Tibial nerve (tissue), 4 donors: ENCODE measurements at regions not wholly inside any gene's neighbourhood (a gene's known extent, or its start where the extent isn't known, plus 50 kb on each side); places are given as distances from the start of the nearest gene placed in this dataset.
A peak's percentile ranks its signal among the peaks of the same experiment; 100 is the strongest.

ENCODE experiments used
- DNase-seq, 2 donors: peaks; one replicate each; pipeline ENCODE4 v3.0.0-alpha.2; 2019; ENCODE audit warnings: low spot score in 2 of 2
- H3K27ac ChIP-seq, 4 donors: fragments of 200-600 bp; sonication (generic) in 3 of 4; one replicate each; pipeline ENCODE4 v1.5.1; 2017 to 2019; ENCODE audit warnings: mild to moderate bottlenecking in 1 of 4
- H3K27me3 ChIP-seq, 2 donors: fragments of 200-600 bp; sonication (generic) in 1 of 2; one replicate each; pipeline versions ENCODE4 v1.5.1 to v1.6.0; 2017 to 2019
- H3K36me3 ChIP-seq, 3 donors: fragments of 200-600 bp; sonication (generic); one replicate each; pipeline ENCODE4 v1.5.1; 2018 to 2019
- H3K4me1 ChIP-seq, 4 donors: fragments of 200-600 bp; sonication (generic) in 3 of 4; one replicate each; pipeline ENCODE4 v1.5.1; 2017 to 2019
- H3K4me3 ChIP-seq, 4 donors: fragments of 200-600 bp; sonication (generic) in 3 of 4; one replicate each; pipeline ENCODE4 v1.5.1; 2017 to 2019; ENCODE audit warnings: mild to moderate bottlenecking in 1 of 4, moderate library complexity in 1 of 4
- H3K9me3 ChIP-seq, 4 donors: fragments of 200-600 bp; sonication (generic) in 3 of 4; one replicate each; pipeline ENCODE4 v1.5.1; 2017 to 2019
- EP300 ChIP-seq, 2 donors: sonication (generic); formaldehyde crosslinking; IDR thresholded peaks; one replicate each; pipeline ENCODE4 v1.6.1; 2017; ENCODE audit warnings: antibody characterized with exemption in 2 of 2, mild to moderate bottlenecking in 1 of 2
- POLR2A ChIP-seq, 2 donors: fragments of 450-650 bp; IDR thresholded peaks; one replicate each; pipeline ENCODE4 v1.6.1; 2017; ENCODE audit warnings: antibody characterized with exemption in 2 of 2, mild to moderate bottlenecking in 2 of 2, moderate library complexity in 2 of 2
- WGBS, 2 donors: methylation state at CpG; one replicate each; pipeline ENCODE4 v1.1.5; 2018; 5-methylcytosine and 5-hydroxymethylcytosine counted together
- TF ChIP-seq, protein P1 (sequence below), 5 experiments: fragments of 200-600 bp in 3 of 5; fragments of 450-650 bp in 2 of 5; sonication (generic) in 3 of 5; IDR thresholded peaks; one replicate each; pipeline ENCODE4 v1.5.1; 2016 to 2019; ENCODE audit warnings: antibody characterized with exemption in 5 of 5, mild to moderate bottlenecking in 3 of 5, moderate library complexity in 2 of 5

DNA sequence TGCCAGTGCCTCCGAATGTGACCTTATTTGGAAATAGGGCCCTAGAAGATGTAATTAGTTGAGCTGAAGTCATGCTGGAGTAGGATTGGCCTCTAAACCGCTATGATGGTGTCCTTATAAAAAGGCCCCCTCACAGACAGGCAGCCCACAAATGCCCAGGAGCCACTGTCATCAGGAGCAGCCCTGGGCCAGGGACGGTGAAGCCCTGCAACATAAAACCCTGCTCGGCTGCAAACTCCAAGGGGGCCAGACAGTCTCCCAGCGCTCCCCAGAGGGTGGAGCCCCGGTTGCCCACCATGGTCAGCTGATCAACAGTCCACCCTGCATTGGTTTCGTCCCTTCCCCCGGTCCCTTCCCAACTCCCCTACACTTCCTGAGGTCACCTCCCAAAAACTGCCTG is 351.7 kb downstream of the FOXL1 start:
- H3K27ac ChIP-seq = no peak overlapping the region
- no peak overlapping the region for H3K4me3 ChIP-seq
- H3K36me3 ChIP-seq = no peaks in the 10 kb centered on the region
- TF ChIP-seq POLR2A (IDR thresholded peaks at IDR 0.05) = no peak
- TF ChIP-seq, protein P1, sequence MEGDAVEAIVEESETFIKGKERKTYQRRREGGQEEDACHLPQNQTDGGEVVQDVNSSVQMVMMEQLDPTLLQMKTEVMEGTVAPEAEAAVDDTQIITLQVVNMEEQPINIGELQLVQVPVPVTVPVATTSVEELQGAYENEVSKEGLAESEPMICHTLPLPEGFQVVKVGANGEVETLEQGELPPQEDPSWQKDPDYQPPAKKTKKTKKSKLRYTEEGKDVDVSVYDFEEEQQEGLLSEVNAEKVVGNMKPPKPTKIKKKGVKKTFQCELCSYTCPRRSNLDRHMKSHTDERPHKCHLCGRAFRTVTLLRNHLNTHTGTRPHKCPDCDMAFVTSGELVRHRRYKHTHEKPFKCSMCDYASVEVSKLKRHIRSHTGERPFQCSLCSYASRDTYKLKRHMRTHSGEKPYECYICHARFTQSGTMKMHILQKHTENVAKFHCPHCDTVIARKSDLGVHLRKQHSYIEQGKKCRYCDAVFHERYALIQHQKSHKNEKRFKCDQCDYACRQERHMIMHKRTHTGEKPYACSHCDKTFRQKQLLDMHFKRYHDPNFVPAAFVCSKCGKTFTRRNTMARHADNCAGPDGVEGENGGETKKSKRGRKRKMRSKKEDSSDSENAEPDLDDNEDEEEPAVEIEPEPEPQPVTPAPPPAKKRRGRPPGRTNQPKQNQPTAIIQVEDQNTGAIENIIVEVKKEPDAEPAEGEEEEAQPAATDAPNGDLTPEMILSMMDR (IDR thresholded peaks at IDR 0.05) = no peak
- TF ChIP-seq EP300 (IDR thresholded peaks at IDR 0.05) = no peak
- WGBS, 2 donors = 75 to 80% methylated on average over 8 of the region's 8 CpGs
- H3K4me1 ChIP-seq = peaks cover 0 to 26% (median 3%) of the 10 kb centered on the region in 4 donors
- H3K27me3 ChIP-seq = peaks cover 0 to 59% of the 10 kb centered on the region in 2 donors
- DNase-seq = no peak
- no peaks in the 10 kb centered on the region for H3K9me3 ChIP-seq

DNA sequence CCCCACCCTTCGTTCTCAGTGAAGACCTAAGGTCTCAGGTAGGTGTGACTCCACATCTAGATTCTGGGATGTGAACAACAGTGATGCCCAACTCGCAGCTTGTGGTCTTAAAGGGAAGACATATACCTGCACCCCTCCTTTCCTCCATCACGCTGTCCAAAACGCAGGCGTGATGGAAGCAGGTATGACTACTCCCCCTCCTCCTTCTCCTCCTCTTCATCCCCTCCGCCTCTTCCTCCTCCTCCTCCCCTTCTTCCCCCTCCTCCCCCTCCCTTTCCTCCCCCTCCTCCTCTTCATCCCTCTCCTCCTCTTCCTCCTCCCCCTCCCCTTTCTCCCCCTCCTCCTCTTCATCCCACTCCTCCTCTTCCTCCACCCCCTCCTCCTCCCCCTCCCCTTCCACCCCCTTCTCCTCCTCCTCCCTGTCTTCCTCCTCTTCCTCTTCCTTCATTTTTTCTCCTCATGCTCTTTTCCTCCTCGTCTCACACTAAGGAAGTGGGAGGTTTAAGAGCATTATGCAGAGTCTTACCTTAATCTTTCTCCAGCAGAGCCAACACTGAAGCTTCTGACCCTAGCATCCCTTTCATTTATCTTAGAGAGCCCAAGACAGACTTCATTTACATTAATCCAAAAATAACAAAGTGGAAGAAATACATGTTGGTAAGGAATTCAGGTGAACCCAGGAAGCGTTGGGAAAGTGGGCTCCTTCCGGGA is 352.5 kb downstream of the FOXL1 start:
- Histone ChIP-seq H3K27me3 (peaks cover 0 to 53% of the 10 kb centered on the region in 2 donors), H3K4me3 (no peak overlapping the region)

DNA sequence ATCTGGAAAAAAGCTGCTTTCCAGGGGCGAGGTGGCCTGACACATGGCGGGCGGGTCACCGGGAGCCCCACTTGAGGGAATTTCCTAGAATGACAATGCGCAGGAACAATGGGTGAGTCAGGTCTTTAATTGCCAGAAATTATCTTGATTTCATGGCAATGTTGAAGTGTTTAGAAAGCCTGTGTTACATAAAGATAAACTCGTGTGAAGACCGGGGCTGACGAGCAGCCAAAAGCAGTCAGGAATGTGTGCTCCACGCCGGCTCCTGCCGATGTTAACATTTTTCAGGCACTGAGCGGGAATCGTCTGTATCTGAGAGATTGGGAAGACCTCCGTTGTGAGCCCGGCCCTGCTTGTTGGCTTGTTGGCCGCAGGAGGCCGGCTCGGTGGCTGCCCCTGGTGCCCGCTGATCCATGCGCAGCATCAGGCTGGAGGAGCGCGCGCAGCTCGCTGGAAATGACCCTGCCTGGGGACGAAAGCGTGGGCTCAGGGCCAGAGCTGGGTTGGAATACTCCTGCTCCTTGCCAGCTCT is 353.1 kb downstream of the FOXL1 start:
- no peak overlapping the region for H3K27ac ChIP-seq
- peak in 1 of 2 donors; percentile 13 for DNase-seq
- TF ChIP-seq EP300 (IDR thresholded peaks at IDR 0.05) = peak in 1 of 2 donors; percentile 38
- TF ChIP-seq, protein P1 (IDR thresholded peaks at IDR 0.05) = no peak
- 22 to 60% methylated on average over 26 of the region's 26 CpGs for WGBS, 2 donors
- no peaks in the 10 kb centered on the region for H3K36me3 ChIP-seq
- H3K9me3 ChIP-seq = no peaks in the 10 kb centered on the region
- H3K27me3 ChIP-seq = peaks cover 0 to 46% of the 10 kb centered on the region in 2 donors
- H3K4me1 ChIP-seq = peaks cover 0 to 26% (median 3%) of the 10 kb centered on the region in 4 donors
- no peak overlapping the region for H3K4me3 ChIP-seq

More for the DNA sequence above, 352.5 kb downstream of the FOXL1 start:
- H3K27ac ChIP-seq = no peak overlapping the region
- 73 to 90% methylated on average over 9 of the region's 9 CpGs for WGBS, 2 donors
- H3K4me1 ChIP-seq = peaks cover 0 to 26% (median 3%) of the 10 kb centered on the region in 4 donors
- no peak for DNase-seq
- no peaks in the 10 kb centered on the region for H3K36me3 ChIP-seq
- TF ChIP-seq, protein P1 (IDR thresholded peaks at IDR 0.05) = no peak
- TF ChIP-seq EP300 (IDR thresholded peaks at IDR 0.05) (no peak), POLR2A (IDR thresholded peaks at IDR 0.05) (no peak)
- H3K9me3 ChIP-seq = no peaks in the 10 kb centered on the region

DNA sequence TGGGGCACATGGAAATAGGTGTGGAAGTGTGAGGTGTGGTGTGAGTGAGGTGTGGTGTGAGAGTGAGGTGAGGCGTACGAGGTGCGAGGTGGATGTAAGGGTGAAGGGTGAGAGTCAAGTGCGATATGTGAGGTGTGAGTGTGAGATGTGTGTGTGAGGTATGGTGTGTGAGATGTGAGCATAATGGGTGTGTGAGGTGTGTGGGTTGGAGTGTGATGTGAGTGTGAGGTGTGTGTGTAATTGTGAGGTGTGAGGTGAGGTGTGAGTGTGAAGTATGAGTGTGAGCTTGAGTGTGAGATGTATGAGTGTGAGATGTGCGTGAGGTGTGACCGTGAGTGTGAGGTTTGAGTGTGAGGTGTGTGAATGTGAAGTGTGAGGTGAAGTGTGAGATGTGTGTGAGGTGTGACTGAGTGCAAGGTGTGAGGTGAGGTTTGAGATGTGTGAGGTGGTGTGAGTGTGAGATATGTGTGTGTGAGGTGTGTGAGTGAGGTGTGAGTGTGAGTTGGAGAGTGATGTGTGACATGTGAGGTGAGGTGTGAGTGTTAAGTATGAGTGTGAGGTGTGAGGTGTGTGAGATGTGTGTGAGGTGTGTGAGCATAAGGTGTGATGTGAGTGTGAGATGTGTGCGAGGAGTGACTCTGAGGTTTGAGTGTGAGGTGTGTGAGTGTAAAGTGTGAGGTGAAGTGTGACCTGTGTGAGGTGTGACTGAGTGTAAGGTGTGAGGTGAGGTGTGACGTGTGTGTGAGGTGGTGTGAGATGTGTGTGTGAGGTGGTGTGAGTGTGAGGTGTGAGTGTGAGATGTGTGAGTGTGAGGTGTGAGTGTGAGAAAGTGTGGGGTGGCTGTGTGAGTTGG is 354.0 kb downstream of the FOXL1 start:
- TF ChIP-seq POLR2A (IDR thresholded peaks at IDR 0.05) = no peak
- TF ChIP-seq, protein P1 (IDR thresholded peaks at IDR 0.05) = no peak
- TF ChIP-seq EP300 (IDR thresholded peaks at IDR 0.05) = no peak
- Histone ChIP-seq H3K4me3 (no peak overlapping the region), H3K4me1 (peaks cover 0 to 26% (median 3%) of the 10 kb centered on the region in 4 donors), H3K27ac (no peak overlapping the region), H3K9me3 (no peaks in the 10 kb centered on the region), H3K36me3 (no peaks in the 10 kb centered on the region), H3K27me3 (peaks cover 0 to 39% of the 10 kb centered on the region in 2 donors)
- WGBS, 2 donors = 89 to 94% methylated on average over 8 of the region's 8 CpGs
- DNase-seq = no peak
